ENCODE measurements at regions not wholly inside any gene's neighbourhood (a gene's known extent, or its start where the extent isn't known, plus 50 kb on each side); places are given as distances from the start of the nearest gene placed in this dataset.
"Not testable (repeated sequence)": the region's sequence is repeated elsewhere in the genome, so short reads cannot be mapped to it uniquely, and the experiment has no call there.

DNA sequence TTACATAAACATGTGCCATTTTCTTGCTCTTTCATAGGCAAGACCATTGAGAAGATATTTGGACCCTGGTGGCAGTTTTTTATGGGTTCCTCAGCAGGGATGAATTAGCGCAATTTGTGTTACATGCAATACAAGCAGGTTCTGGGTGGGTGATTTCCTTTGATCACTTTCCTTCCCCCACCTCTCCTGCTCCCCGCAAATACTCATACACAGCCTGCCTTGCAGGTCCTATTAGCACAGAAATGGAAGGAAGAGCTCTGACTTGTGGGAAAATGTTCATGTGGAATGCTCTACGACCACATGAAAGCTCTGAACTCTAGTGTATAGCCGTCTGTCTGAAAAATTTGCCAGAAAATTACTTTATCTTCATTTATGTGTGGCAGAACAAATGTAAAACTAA is 361.0 kb upstream of the FAT1 start:
- intact Hi-C loops (cut with DNase I), result no loop called here
- no peaks in the 10 kb centered on the region for H3K4me1 ChIP-seq
- DNase-seq, result no peak
- TF ChIP-seq CTCF (IDR thresholded peaks at IDR 0.05) (no peak), POLR2A (IDR thresholded peaks at IDR 0.05) (no peak)
- no peaks in the 10 kb centered on the region for H3K36me3 ChIP-seq
- ATAC-seq, result no peak
- no peaks in the 10 kb centered on the region for H3K27me3 ChIP-seq
- H3K4me3 ChIP-seq, result no peak overlapping the region
- 60% methylated on average over 4 of the region's 4 CpGs for WGBS (ENCODE audit: insufficient coverage, low coverage, low lambda C conversion rate, missing lambda C conversion rate)
- H3K27ac ChIP-seq, result no peak overlapping the region
- no peaks in the 10 kb centered on the region for H3K9me3 ChIP-seq

DNA sequence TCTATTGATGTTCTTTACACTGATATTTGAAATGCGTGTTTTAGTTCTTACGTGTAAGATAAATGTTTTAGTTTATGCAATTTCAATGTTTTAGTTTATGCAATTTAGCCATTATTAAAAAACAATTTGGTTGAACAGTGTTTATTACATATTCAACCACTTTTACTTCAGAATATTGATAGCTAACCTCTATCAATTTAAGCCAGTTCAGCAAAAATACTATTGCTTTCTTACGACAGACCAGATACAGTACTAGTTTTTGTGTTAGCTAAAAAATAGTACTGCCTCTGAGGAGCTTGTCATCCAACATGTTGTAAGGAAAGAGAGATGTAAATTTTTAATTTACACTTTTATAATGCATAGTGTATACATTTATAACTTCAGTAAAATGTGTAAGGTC is 361.7 kb upstream of the FAT1 start:
- ATAC-seq (no peak), DNase-seq (no peak)
- 68% methylated on average over 3 of the region's 3 CpGs for WGBS (ENCODE audit: insufficient coverage, low coverage, low lambda C conversion rate, missing lambda C conversion rate)
- Histone ChIP-seq H3K27ac (no peak overlapping the region), H3K36me3 (no peaks in the 10 kb centered on the region), H3K4me3 (no peak overlapping the region), H3K9me3 (no peaks in the 10 kb centered on the region), H3K4me1 (no peaks in the 10 kb centered on the region), H3K27me3 (no peaks in the 10 kb centered on the region)
- intact Hi-C loops (cut with DNase I), result no loop called here
- TF ChIP-seq POLR2A (IDR thresholded peaks at IDR 0.05), result no peak
- TF ChIP-seq CTCF (IDR thresholded peaks at IDR 0.05), result no peak

GRCh38 chr4:187086151-187086550 is 362.5 kb upstream of the FAT1 start:
- ATAC-seq, result no peak
- Histone ChIP-seq H3K27ac (no peak overlapping the region), H3K36me3 (no peaks in the 10 kb centered on the region), H3K9me3 (no peaks in the 10 kb centered on the region), H3K4me1 (no peaks in the 10 kb centered on the region), H3K27me3 (no peaks in the 10 kb centered on the region), H3K4me3 (no peak overlapping the region)
- 58% methylated on average over 5 of the region's 5 CpGs for WGBS (ENCODE audit: insufficient coverage, low coverage, low lambda C conversion rate, missing lambda C conversion rate)
- intact Hi-C loops (cut with DNase I), result no loop called here
- TF ChIP-seq POLR2A (IDR thresholded peaks at IDR 0.05), result no peak
- no peak for TF ChIP-seq CTCF (IDR thresholded peaks at IDR 0.05)
- DNase-seq, result no peak

DNA sequence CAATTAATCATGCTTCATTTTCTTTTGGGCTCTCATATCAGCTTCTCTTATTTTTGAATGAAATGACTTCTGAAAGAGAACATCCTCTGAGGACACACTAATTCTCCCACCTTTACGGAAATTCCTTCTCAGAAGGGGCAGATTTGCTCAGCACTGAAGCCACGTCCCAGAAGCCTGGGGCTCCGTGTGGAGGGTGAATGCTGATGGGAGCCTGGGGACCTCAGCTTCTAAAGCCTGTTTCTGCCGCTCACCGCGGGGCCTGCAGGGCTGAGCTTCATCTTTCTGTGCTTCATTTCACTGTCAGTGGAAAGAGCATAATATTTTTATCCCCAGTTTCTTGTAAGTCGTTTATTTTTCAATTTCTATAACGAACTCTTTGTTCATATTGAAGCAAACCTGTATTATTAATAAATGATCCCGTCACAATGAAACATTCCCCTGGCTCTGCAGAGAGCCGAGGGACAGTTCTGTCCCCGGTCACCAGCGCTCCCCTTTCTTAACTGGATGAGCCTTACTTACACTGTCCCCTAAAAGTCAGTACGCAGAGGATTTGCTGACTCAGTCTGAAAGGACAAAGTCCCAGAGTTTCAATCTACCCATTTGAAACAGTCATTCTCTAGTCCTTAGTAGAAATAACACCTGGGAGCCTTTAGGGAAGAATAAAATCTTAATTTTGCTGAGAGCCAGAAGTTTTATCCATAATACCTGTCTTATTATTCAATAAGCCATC is 364.6 kb upstream of the FAT1 start:
- no peak for DNase-seq
- WGBS (ENCODE audit: insufficient coverage, low coverage, low lambda C conversion rate, missing lambda C conversion rate), result 34% methylated on average over 12 of the region's 13 CpGs
- Histone ChIP-seq H3K4me1 (no peaks in the 10 kb centered on the region), H3K27me3 (no peaks in the 10 kb centered on the region), H3K36me3 (no peaks in the 10 kb centered on the region), H3K9me3 (no peaks in the 10 kb centered on the region), H3K27ac (no peak overlapping the region), H3K4me3 (no peak overlapping the region)
- intact Hi-C loops (cut with DNase I), result no loop called here
- ATAC-seq, result no peak
- no peak for TF ChIP-seq CTCF (IDR thresholded peaks at IDR 0.05)
- no peak for TF ChIP-seq POLR2A (IDR thresholded peaks at IDR 0.05)

DNA sequence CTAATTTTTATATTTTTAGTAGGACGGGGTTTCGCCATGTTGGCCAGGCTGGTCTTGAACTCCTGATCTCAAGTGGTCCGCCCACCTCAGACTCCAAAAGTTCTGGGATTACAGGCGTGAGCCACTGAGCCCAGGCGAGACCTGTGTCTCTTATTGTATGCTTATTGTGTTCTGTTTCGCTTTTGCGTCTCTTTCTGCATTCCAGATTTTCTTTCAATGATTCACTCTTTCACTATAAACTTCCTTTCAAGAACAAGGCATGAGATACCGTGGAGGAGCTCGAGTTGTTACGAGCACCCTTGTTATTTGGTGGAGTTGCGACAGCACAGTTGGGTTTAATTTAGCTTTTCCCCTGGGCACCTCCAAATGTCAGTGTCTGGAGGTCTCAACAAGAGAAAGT is 366.7 kb upstream of the FAT1 start:
- H3K36me3 ChIP-seq, result no peaks in the 10 kb centered on the region
- ATAC-seq (no peak), DNase-seq (no peak)
- H3K27ac ChIP-seq, result no peak overlapping the region
- intact Hi-C loops (cut with DNase I), result no loop called here
- 76% methylated on average over 9 of the region's 11 CpGs for WGBS (ENCODE audit: insufficient coverage, low coverage, low lambda C conversion rate, missing lambda C conversion rate)
- no peak overlapping the region for H3K4me3 ChIP-seq
- no peak for TF ChIP-seq CTCF (IDR thresholded peaks at IDR 0.05)
- no peaks in the 10 kb centered on the region for H3K4me1 ChIP-seq
- H3K9me3 ChIP-seq, result no peaks in the 10 kb centered on the region
- H3K27me3 ChIP-seq, result no peaks in the 10 kb centered on the region

DNA sequence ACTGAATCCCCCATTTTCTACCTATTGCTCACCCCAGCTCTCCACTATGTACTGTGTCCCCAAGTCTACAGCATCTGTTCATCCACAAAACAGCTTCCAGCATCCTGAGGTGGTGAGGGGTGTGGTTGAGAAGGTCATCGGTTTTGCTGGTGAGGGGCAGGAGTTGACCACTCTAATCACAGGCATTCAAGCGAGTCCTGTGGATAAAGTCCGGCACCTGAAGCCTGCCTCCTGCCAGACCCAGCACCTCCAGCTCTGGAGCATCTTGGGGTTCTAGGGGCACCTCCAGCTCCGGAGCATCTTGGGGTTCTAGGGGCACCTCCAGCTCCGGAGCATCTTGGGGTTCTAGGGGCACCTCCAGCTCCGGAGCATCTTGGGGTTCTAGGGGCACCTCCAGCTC is 367.2 kb upstream of the FAT1 start:
- H3K27ac ChIP-seq; H3K9me3 ChIP-seq; H3K27me3 ChIP-seq; H3K4me1 ChIP-seq; ATAC-seq; H3K4me3 ChIP-seq; DNase-seq; intact Hi-C loops (cut with DNase I); H3K36me3 ChIP-seq: not testable (repeated sequence)
- WGBS (ENCODE audit: insufficient coverage, low coverage, low lambda C conversion rate, missing lambda C conversion rate), result no CpG with 5 or more reads among the region's 6 CpGs
